GM12878 (cell line): ENCODE measurements at regions not wholly inside any gene's neighbourhood (a gene's known extent, or its start where the extent isn't known, plus 50 kb on each side); places are given as distances from the start of the nearest gene placed in this dataset.

Source experiments
- ATAC-seq: fragments of 200-7000 bp; cut with Tn5 transposase; 3 replicates; pipeline ENCODE4 v1.9.1; 2020; ENCODE audit warnings: mild to moderate bottlenecking, moderate library complexity
- BruUV-seq: library from RNA; stranded (reverse); fragments of 400-500 nt; replicated peaks from 2 replicates; lab custom pipeline; 2021; lab: Mats Ljungman, UMichigan
- CTCF ChIA-PET: fragments of 300-600 bp; sonication (Branson Sonifier 250); formaldehyde crosslinking; extraction: SDS; loops from one replicate; lab custom pipeline; 2021; ENCODE audit warnings: inconsistent platforms; lab: Yijun Ruan, JAX
- POLR2A ChIA-PET: fragments of 350-600 bp; formaldehyde crosslinking; extraction: SDS; loops from one replicate; lab custom pipeline; 2021; ENCODE audit warnings: inconsistent platforms; lab: Charles Lee
- RAD21 ChIA-PET: fragments of 300-600 bp; sonication (Branson Sonifier 250); formaldehyde crosslinking; loops from one replicate; lab custom pipeline; 2023; ENCODE audit warnings: antibody characterized with exemption; ENCODE audit not compliant: unreplicated experiment; lab: Charles Lee
- SMC1A ChIA-PET: fragments of 300-600 bp; sonication (Branson Sonifier 250); formaldehyde crosslinking; loops from one replicate; lab custom pipeline; 2023; ENCODE audit not compliant: unreplicated experiment, uncharacterized antibody; lab: Charles Lee
- DNase-seq: peaks from one replicate; pipeline ENCODE4 v3.0.0-alpha.2; 2011; ENCODE audit warnings: low read depth, low spot score
- FAIRE-seq: peaks from 3 replicates; lab custom pipeline; 2011; peaks lifted over from hg19 to GRCh38; lab: Jason Lieb, UNC
- H2AFZ ChIP-seq: 2 replicates; pipeline ENCODE4 v1.6.0; 2011; ENCODE audit warnings: low read depth, low read length, control low read depth; ENCODE audit not compliant: control insufficient read depth
- H3K27ac ChIP-seq: 2 replicates; pipeline ENCODE4 v1.5.1; 2011; ENCODE audit warnings: control low read depth; ENCODE audit not compliant: control insufficient read depth, insufficient read depth
- H3K27me3 ChIP-seq, 2 experiments: replicated peaks in 1 of 2; 2 replicates each; pipeline versions ENCODE4 v1.6.0 to v1.6.1; 2011; ENCODE audit warnings: low read length in 1 of 2; ENCODE audit not compliant: control insufficient read depth in 2 of 2, insufficient read depth in 2 of 2
- H3K36me3 ChIP-seq, 2 experiments: 2 replicates each; pipeline ENCODE4 v1.5.1; 2011; ENCODE audit warnings: low read length in 1 of 2; ENCODE audit not compliant: control insufficient read depth in 2 of 2, insufficient read depth in 2 of 2
- H3K4me1 ChIP-seq: 2 replicates; pipeline ENCODE4 v1.6.1; 2011; ENCODE audit warnings: mild to moderate bottlenecking, low read length, moderate library complexity, mixed read lengths; ENCODE audit not compliant: control insufficient read depth, insufficient read depth
- H3K4me2 ChIP-seq: 2 replicates; pipeline ENCODE4 v1.6.0; 2011; ENCODE audit warnings: control low read depth; ENCODE audit not compliant: control insufficient read depth, insufficient read depth
- H3K4me3 ChIP-seq: fragments of 200-600 bp; sonication (generic); 2 replicates; pipeline ENCODE4 v1.5.1; 2016
- H3K79me2 ChIP-seq: 2 replicates; pipeline ENCODE4 v1.6.0; 2011; ENCODE audit warnings: low read length; ENCODE audit not compliant: control insufficient read depth, insufficient read depth
- H3K9ac ChIP-seq: 2 replicates; pipeline ENCODE4 v1.8.0; 2011; ENCODE audit warnings: low read length, control low read depth, mixed read lengths; ENCODE audit not compliant: control insufficient read depth, insufficient read depth
- H3K9me3 ChIP-seq: replicated peaks from 3 replicates; pipeline ENCODE4 v1.5.1; 2011; ENCODE audit warnings: mild to moderate bottlenecking, low read length; ENCODE audit not compliant: control insufficient read depth, insufficient read depth
- H4K20me1 ChIP-seq: 2 replicates; pipeline ENCODE4 v1.6.0; 2011; ENCODE audit not compliant: control insufficient read depth, insufficient read depth
- CHD2 ChIP-seq: IDR thresholded peaks from 2 replicates; pipeline ENCODE4 v1.6.1; 2011; ENCODE audit warnings: low read depth, low read length, improper control_type of control experiment, borderline replicate concordance
- CHD4 ChIP-seq: fragments of 200-600 bp; sonication (generic); IDR thresholded peaks from 2 replicates; pipeline ENCODE4 v1.6.1; 2016; ENCODE audit warnings: mild to moderate bottlenecking
- MEF2A ChIP-seq: IDR thresholded peaks from 2 replicates; pipeline ENCODE4 v1.6.1; 2011; ENCODE audit warnings: low read depth, mild to moderate bottlenecking, low read length, moderate library complexity; ENCODE audit not compliant: insufficient read depth
- PML ChIP-seq: IDR thresholded peaks from 2 replicates; pipeline ENCODE4 v1.6.1; 2012; ENCODE audit warnings: low read length, inconsistent platforms
- RAD51 ChIP-seq: fragments of 450-650 bp; IDR thresholded peaks from 2 replicates; pipeline ENCODE4 v1.6.1; 2016; ENCODE audit warnings: moderate library complexity, mild to moderate bottlenecking, inconsistent platforms
- RCOR1 ChIP-seq: conservative IDR thresholded peaks from 2 replicates; pipeline ENCODE4 v1.6.1; 2012; ENCODE audit warnings: low read depth, low read length, improper control_type of control experiment
- SKIL ChIP-seq: fragments of 450-650 bp; IDR thresholded peaks from 2 replicates; pipeline ENCODE4 v1.6.1; 2017; ENCODE audit warnings: mild to moderate bottlenecking, low read depth, inconsistent platforms; ENCODE audit not compliant: poor library complexity, severe bottlenecking
- SMAD1 ChIP-seq: fragments of 450-650 bp; IDR thresholded peaks from 2 replicates; pipeline ENCODE4 v1.6.1; 2018; ENCODE audit warnings: mild to moderate bottlenecking, low read depth; ENCODE audit not compliant: partially characterized antibody
- SREBF2 ChIP-seq: IDR thresholded peaks from 2 replicates; pipeline ENCODE4 v1.6.1; 2012; ENCODE audit warnings: mild to moderate bottlenecking, low read length
- STAT1 ChIP-seq: fragments of 450-650 bp; conservative IDR thresholded peaks from 2 replicates; pipeline ENCODE4 v1.6.1; 2014; ENCODE audit warnings: antibody characterized with exemption, mild to moderate bottlenecking
- TARDBP ChIP-seq: IDR thresholded peaks from 2 replicates; pipeline ENCODE4 v1.6.1; 2016; ENCODE audit warnings: borderline replicate concordance
- ZNF24 ChIP-seq: fragments of 450-650 bp; IDR thresholded peaks from 2 replicates; pipeline ENCODE4 v1.6.1; 2017; ENCODE audit warnings: antibody characterized with exemption, mild to moderate bottlenecking
- ZZZ3 ChIP-seq: IDR thresholded peaks from 2 replicates; pipeline ENCODE4 v1.6.1; 2011; ENCODE audit warnings: low read depth; ENCODE audit not compliant: control insufficient read depth, insufficient read length
- WGBS: methylation state at CpG from one replicate; pipeline ENCODE4 v1.1.6; 2016; ENCODE audit warnings: low lambda C conversion rate; ENCODE audit not compliant: insufficient replicate concordance, insufficient coverage; ENCODE audit errors: missing lambda C conversion rate; 5-methylcytosine and 5-hydroxymethylcytosine counted together
- in situ Hi-C: fragments of 300-500 bp; cut with MboI; formaldehyde crosslinking; loops from 9 replicates; pipeline ENCODE4 v1.14.3; 2018; ENCODE audit warnings: mixed read lengths
- intact Hi-C: fragments of 100-400 bp; cut with micrococcal nuclease; formaldehyde crosslinking; loops from one replicate; pipeline ENCODE4 v1.14.2; 2022; ENCODE audit not compliant: unreplicated experiment
- TF ChIP-seq, protein P1 (sequence below): IDR thresholded peaks from 2 replicates; pipeline ENCODE4 v1.6.1; 2012; ENCODE audit warnings: improper control_type of control experiment, low read depth, low read length; ENCODE audit not compliant: insufficient replicate concordance

DNA sequence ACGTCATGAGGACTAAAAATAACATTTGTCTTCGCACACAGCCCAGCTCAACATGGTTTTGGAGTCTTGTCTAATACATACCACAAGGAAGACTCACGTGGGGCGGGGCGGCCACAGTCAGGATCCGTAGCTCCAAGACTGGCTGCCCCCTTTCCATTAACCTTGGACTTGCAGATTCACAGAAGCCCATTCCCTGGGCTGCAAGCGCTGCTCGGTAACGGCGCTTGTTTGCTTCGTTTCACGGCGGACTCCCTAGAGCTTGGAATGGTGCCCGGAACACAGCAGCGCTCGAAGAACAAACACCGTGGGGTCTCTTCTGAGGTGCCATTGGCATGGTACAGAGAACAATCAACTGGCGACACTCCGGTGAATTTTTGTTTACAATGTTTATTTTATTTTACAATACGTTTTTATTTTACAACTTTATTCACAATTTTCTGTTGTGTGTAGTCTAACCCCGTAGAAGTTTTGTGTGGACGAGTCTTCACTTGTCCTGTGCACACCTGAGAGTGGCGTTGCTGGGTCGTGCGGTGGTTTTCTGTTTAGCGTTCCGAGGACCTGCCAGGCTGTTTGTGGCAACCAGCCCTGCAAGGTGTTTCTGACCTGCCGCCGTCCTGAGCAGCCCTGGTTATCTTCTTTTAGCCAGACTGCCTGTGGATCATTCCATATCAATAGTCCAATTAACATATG is 126.5 kb downstream of the GALR1 start:
- SMC1A ChIA-PET: no interaction called here
- TF ChIP-seq TARDBP (no peak), ZNF24 (no peak), SREBF2 (no peak), ZZZ3 (no peak), MEF2A (no peak), PML (no peak), SKIL (no peak), RAD51 (no peak), CHD4 (no peak), SMAD1 (no peak), CHD2 (no peak), RCOR1 (no peak), STAT1 (no peak)
- TF ChIP-seq, protein P1, sequence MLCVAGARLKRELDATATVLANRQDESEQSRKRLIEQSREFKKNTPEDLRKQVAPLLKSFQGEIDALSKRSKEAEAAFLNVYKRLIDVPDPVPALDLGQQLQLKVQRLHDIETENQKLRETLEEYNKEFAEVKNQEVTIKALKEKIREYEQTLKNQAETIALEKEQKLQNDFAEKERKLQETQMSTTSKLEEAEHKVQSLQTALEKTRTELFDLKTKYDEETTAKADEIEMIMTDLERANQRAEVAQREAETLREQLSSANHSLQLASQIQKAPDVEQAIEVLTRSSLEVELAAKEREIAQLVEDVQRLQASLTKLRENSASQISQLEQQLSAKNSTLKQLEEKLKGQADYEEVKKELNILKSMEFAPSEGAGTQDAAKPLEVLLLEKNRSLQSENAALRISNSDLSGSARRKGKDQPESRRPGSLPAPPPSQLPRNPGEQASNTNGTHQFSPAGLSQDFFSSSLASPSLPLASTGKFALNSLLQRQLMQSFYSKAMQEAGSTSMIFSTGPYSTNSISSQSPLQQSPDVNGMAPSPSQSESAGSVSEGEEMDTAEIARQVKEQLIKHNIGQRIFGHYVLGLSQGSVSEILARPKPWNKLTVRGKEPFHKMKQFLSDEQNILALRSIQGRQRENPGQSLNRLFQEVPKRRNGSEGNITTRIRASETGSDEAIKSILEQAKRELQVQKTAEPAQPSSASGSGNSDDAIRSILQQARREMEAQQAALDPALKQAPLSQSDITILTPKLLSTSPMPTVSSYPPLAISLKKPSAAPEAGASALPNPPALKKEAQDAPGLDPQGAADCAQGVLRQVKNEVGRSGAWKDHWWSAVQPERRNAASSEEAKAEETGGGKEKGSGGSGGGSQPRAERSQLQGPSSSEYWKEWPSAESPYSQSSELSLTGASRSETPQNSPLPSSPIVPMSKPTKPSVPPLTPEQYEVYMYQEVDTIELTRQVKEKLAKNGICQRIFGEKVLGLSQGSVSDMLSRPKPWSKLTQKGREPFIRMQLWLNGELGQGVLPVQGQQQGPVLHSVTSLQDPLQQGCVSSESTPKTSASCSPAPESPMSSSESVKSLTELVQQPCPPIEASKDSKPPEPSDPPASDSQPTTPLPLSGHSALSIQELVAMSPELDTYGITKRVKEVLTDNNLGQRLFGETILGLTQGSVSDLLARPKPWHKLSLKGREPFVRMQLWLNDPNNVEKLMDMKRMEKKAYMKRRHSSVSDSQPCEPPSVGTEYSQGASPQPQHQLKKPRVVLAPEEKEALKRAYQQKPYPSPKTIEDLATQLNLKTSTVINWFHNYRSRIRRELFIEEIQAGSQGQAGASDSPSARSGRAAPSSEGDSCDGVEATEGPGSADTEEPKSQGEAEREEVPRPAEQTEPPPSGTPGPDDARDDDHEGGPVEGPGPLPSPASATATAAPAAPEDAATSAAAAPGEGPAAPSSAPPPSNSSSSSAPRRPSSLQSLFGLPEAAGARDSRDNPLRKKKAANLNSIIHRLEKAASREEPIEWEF: no peak

More for the DNA sequence above, 126.5 kb downstream of the GALR1 start:
- 55% methylated on average over 27 of the region's 29 CpGs for WGBS
- H2AFZ ChIP-seq: no peak overlapping the region
- no peaks in the 10 kb centered on the region; a peak in 1 of 4 replicates for H3K27me3 ChIP-seq
- FAIRE-seq: no peak
- ATAC-seq: no peak
- POLR2A ChIA-PET: no interaction called here
- in situ Hi-C loops: no loop called here
- CTCF ChIA-PET: no interaction called here
- H3K79me2 ChIP-seq: no peaks in the 10 kb centered on the region
- no peaks in the 10 kb centered on the region for H4K20me1 ChIP-seq
- no peak overlapping the region for H3K4me3 ChIP-seq
- H3K36me3 ChIP-seq: no peaks in the 10 kb centered on the region
- no peaks in the 10 kb centered on the region for H3K4me1 ChIP-seq
- H3K4me2 ChIP-seq: no peak overlapping the region
- no peak for DNase-seq
- BruUV-seq: no TSS peak
- H3K9me3 ChIP-seq: no peaks in the 10 kb centered on the region
- no peak overlapping the region for H3K9ac ChIP-seq
- RAD21 ChIA-PET: no interaction called here
- intact Hi-C loops: no loop called here
- H3K27ac ChIP-seq: no peak overlapping the region
